Mesendoderm (in vitro differentiated cells): ENCODE measurements at regions not wholly inside any gene's neighbourhood (a gene's known extent, or its start where the extent isn't known, plus 50 kb on each side); places are given as distances from the start of the nearest gene placed in this dataset.

Experiments
- DNase-seq: peaks from one replicate; pipeline ENCODE4 v3.0.0; 2013
- H2AK5ac ChIP-seq: 2 replicates; pipeline ENCODE4 v1.6.1; 2013; ENCODE audit warnings: low read length, inconsistent platforms
- H2BK120ac ChIP-seq: 2 replicates; pipeline ENCODE4 v1.6.1; 2013; ENCODE audit warnings: low read depth, mild to moderate bottlenecking, low read length, moderate library complexity, mixed read lengths
- H2BK15ac ChIP-seq: replicated peaks from 2 replicates; pipeline ENCODE4 v1.6.1; 2013; ENCODE audit warnings: low read depth, mild to moderate bottlenecking, moderate library complexity
- H2BK5ac ChIP-seq: 2 replicates; pipeline ENCODE4 v1.6.1; 2013; ENCODE audit warnings: low read length, inconsistent platforms
- H3K18ac ChIP-seq: 2 replicates; pipeline ENCODE4 v1.6.1; 2013; ENCODE audit warnings: mild to moderate bottlenecking, low read length, mixed read lengths
- H3K23ac ChIP-seq: one replicate; pipeline ENCODE4 v1.6.1; 2013; ENCODE audit warnings: low read length
- H3K27ac ChIP-seq: 2 replicates; pipeline ENCODE4 v1.5.1; 2013; ENCODE audit warnings: low read depth, mild to moderate bottlenecking, inconsistent platforms, low read length, moderate library complexity
- H3K27me3 ChIP-seq: 2 replicates; pipeline ENCODE4 v1.6.1; 2013; ENCODE audit warnings: low read length, control low read depth, mild to moderate bottlenecking, inconsistent platforms; ENCODE audit not compliant: insufficient read depth, poor library complexity
- H3K36me3 ChIP-seq: 2 replicates; pipeline ENCODE4 v1.6.1; 2013; ENCODE audit warnings: low read length, inconsistent platforms; ENCODE audit not compliant: control insufficient read depth, insufficient read depth
- H3K4ac ChIP-seq: one replicate; pipeline ENCODE4 v1.6.1; 2013; ENCODE audit warnings: low read depth, mild to moderate bottlenecking, low read length, moderate library complexity
- H3K4me1 ChIP-seq: 2 replicates; pipeline ENCODE4 v1.6.1; 2013; ENCODE audit warnings: low read depth, low read length, inconsistent platforms; ENCODE audit not compliant: control insufficient read depth
- H3K4me2 ChIP-seq: 2 replicates; pipeline ENCODE4 v1.6.1; 2013; ENCODE audit warnings: low read length
- H3K4me3 ChIP-seq: 2 replicates; pipeline ENCODE4 v1.5.1; 2013; ENCODE audit warnings: mild to moderate bottlenecking, low read length
- H3K56ac ChIP-seq: one replicate; pipeline ENCODE4 v1.6.1; 2013; ENCODE audit warnings: low read length
- H3K79me1 ChIP-seq: 2 replicates; pipeline ENCODE4 v1.6.1; 2013; ENCODE audit warnings: low read length, inconsistent platforms
- H3K79me2 ChIP-seq: 2 replicates; pipeline ENCODE4 v1.6.1; 2013; ENCODE audit warnings: mild to moderate bottlenecking, low read length; ENCODE audit not compliant: control insufficient read depth, insufficient read depth
- H3K9ac ChIP-seq: 2 replicates; pipeline ENCODE4 v1.6.1; 2013; ENCODE audit warnings: low read length, inconsistent platforms
- H4K5ac ChIP-seq: one replicate; pipeline ENCODE4 v1.6.1; 2013; ENCODE audit warnings: low read length
- H4K8ac ChIP-seq: one replicate; pipeline ENCODE4 v1.6.1; 2013; ENCODE audit warnings: low read depth, mild to moderate bottlenecking, control low read depth, low read length, moderate library complexity
- WGBS: extraction: QIAGEN DNeasy Blood & Tissue Kit; methylation state at CpG from one replicate; pipeline ENCODE4 v1.1.7; 2013; ENCODE audit warnings: low lambda C conversion rate, missing lambda C conversion rate; ENCODE audit not compliant: insufficient coverage; ENCODE audit errors: extremely low coverage; 5-methylcytosine and 5-hydroxymethylcytosine counted together

- no peak overlapping the region for H4K8ac ChIP-seq
- no peak overlapping the region for H3K23ac ChIP-seq
- H2BK15ac ChIP-seq: no peak overlapping the region
- no CpG with 5 or more reads among the region's 3 CpGs for WGBS
- H4K5ac ChIP-seq: no peak overlapping the region
- H3K4me3 ChIP-seq: no peak overlapping the region
- H3K18ac ChIP-seq: no peak overlapping the region
- no peak overlapping the region for H3K4me2 ChIP-seq
- DNase-seq: no peak
- no peak overlapping the region for H2BK5ac ChIP-seq
- H3K27me3 ChIP-seq: no peaks in the 10 kb centered on the region
- no peak overlapping the region for H2AK5ac ChIP-seq
- H3K36me3 ChIP-seq: no peaks in the 10 kb centered on the region
- H3K4me1 ChIP-seq: no peaks in the 10 kb centered on the region
- no peak overlapping the region for H3K56ac ChIP-seq
- H2BK120ac ChIP-seq: no peak overlapping the region
- no peak overlapping the region for H3K4ac ChIP-seq
- no peaks in the 10 kb centered on the region for H3K79me2 ChIP-seq
- H3K27ac ChIP-seq: no peak overlapping the region
- no peaks in the 10 kb centered on the region for H3K79me1 ChIP-seq
- H3K9ac ChIP-seq: no peak overlapping the region
Observed at GRCh38 chr13:67299751-67300150, 69.6 kb upstream of the PCDH9 start.

GRCh38 chr13:67299072-67299635, 69.0 kb upstream of the PCDH9 start:
- H3K9ac ChIP-seq: no peak overlapping the region
- no peak overlapping the region for H3K56ac ChIP-seq
- no peak overlapping the region for H3K27ac ChIP-seq
- no peak overlapping the region for H4K5ac ChIP-seq
- no CpG with 5 or more reads among the region's 1 CpG for WGBS
- no peaks in the 10 kb centered on the region for H3K4me1 ChIP-seq
- no peak overlapping the region for H2BK120ac ChIP-seq
- H2BK5ac ChIP-seq: no peak overlapping the region
- no peaks in the 10 kb centered on the region for H3K27me3 ChIP-seq
- no peak overlapping the region for H3K18ac ChIP-seq
- no peak overlapping the region for H3K4me2 ChIP-seq
- H2AK5ac ChIP-seq: no peak overlapping the region
- H3K79me1 ChIP-seq: no peaks in the 10 kb centered on the region
- no peaks in the 10 kb centered on the region for H3K79me2 ChIP-seq
- H2BK15ac ChIP-seq: no peak overlapping the region
- H3K4me3 ChIP-seq: no peak overlapping the region
- H3K36me3 ChIP-seq: no peaks in the 10 kb centered on the region
- no peak overlapping the region for H4K8ac ChIP-seq
- no peak for DNase-seq
- no peak overlapping the region for H3K4ac ChIP-seq
- no peak overlapping the region for H3K23ac ChIP-seq

GRCh38 chr13:67298297-67298696, 68.2 kb upstream of the PCDH9 start:
- Histone ChIP-seq H3K36me3 (no peaks in the 10 kb centered on the region), H3K4ac (no peak overlapping the region), H3K4me1 (no peaks in the 10 kb centered on the region), H3K79me2 (no peaks in the 10 kb centered on the region), H3K18ac (no peak overlapping the region), H3K56ac (no peak overlapping the region), H4K5ac (no peak overlapping the region), H3K4me3 (no peak overlapping the region), H2BK5ac (no peak overlapping the region), H3K79me1 (no peaks in the 10 kb centered on the region), H3K27me3 (no peaks in the 10 kb centered on the region), H2BK15ac (no peak overlapping the region), H4K8ac (no peak overlapping the region), H3K27ac (no peak overlapping the region), H3K4me2 (no peak overlapping the region), H3K9ac (no peak overlapping the region), H3K23ac (no peak overlapping the region), H2AK5ac (no peak overlapping the region), H2BK120ac (no peak overlapping the region)
- no peak for DNase-seq

GRCh38 chr13:67296511-67296910, 66.4 kb upstream of the PCDH9 start:
- DNase-seq: no peak
- H3K27me3 ChIP-seq: no peaks in the 10 kb centered on the region
- no peak overlapping the region for H3K23ac ChIP-seq
- H3K79me2 ChIP-seq: no peaks in the 10 kb centered on the region
- no peak overlapping the region for H3K18ac ChIP-seq
- no peak overlapping the region for H3K4ac ChIP-seq
- H3K56ac ChIP-seq: no peak overlapping the region
- H3K79me1 ChIP-seq: no peaks in the 10 kb centered on the region
- H2AK5ac ChIP-seq: no peak overlapping the region
- no peak overlapping the region for H3K4me3 ChIP-seq
- H3K9ac ChIP-seq: no peak overlapping the region
- H3K36me3 ChIP-seq: no peaks in the 10 kb centered on the region
- H3K27ac ChIP-seq: no peak overlapping the region
- H2BK15ac ChIP-seq: no peak overlapping the region
- H3K4me1 ChIP-seq: no peaks in the 10 kb centered on the region
- no peak overlapping the region for H2BK5ac ChIP-seq
- no peak overlapping the region for H4K5ac ChIP-seq
- no peak overlapping the region for H3K4me2 ChIP-seq
- no CpG with 5 or more reads among the region's 2 CpGs for WGBS
- no peak overlapping the region for H2BK120ac ChIP-seq
- H4K8ac ChIP-seq: no peak overlapping the region

GRCh38 chr13:67292886-67293285, 62.8 kb upstream of the PCDH9 start:
- Histone ChIP-seq H3K4me3 (no peak overlapping the region), H3K4me2 (no peak overlapping the region), H3K23ac (no peak overlapping the region), H3K27me3 (no peaks in the 10 kb centered on the region), H3K4ac (no peak overlapping the region), H3K79me1 (no peaks in the 10 kb centered on the region), H4K8ac (no peak overlapping the region), H2BK15ac (no peak overlapping the region), H3K36me3 (no peaks in the 10 kb centered on the region), H3K4me1 (no peaks in the 10 kb centered on the region), H3K27ac (no peak overlapping the region), H2BK120ac (no peak overlapping the region), H3K56ac (no peak overlapping the region), H2BK5ac (no peak overlapping the region), H3K18ac (no peak overlapping the region), H3K9ac (no peak overlapping the region), H4K5ac (no peak overlapping the region), H2AK5ac (no peak overlapping the region), H3K79me2 (no peaks in the 10 kb centered on the region)
- DNase-seq: no peak
- no CpG with 5 or more reads among the region's 1 CpG for WGBS

- no peak overlapping the region for H2BK5ac ChIP-seq
- H3K79me2 ChIP-seq: no peaks in the 10 kb centered on the region
- H3K27ac ChIP-seq: no peak overlapping the region
- no peak overlapping the region for H2AK5ac ChIP-seq
- WGBS: no CpG with 5 or more reads among the region's 1 CpG
- H3K4me1 ChIP-seq: no peaks in the 10 kb centered on the region
- H3K56ac ChIP-seq: no peak overlapping the region
- no peak overlapping the region for H4K8ac ChIP-seq
- no peak for DNase-seq
- no peaks in the 10 kb centered on the region for H3K79me1 ChIP-seq
- no peak overlapping the region for H4K5ac ChIP-seq
- no peak overlapping the region for H3K23ac ChIP-seq
- no peak overlapping the region for H2BK15ac ChIP-seq
- H3K9ac ChIP-seq: no peak overlapping the region
- no peak overlapping the region for H3K4ac ChIP-seq
- H2BK120ac ChIP-seq: no peak overlapping the region
- H3K18ac ChIP-seq: no peak overlapping the region
- H3K4me3 ChIP-seq: no peak overlapping the region
- H3K36me3 ChIP-seq: no peaks in the 10 kb centered on the region
- no peaks in the 10 kb centered on the region for H3K27me3 ChIP-seq
- no peak overlapping the region for H3K4me2 ChIP-seq
Observed at GRCh38 chr13:67285611-67286010, 55.5 kb upstream of the PCDH9 start.
